ENCODE measurements at regions not wholly inside any gene's neighbourhood (a gene's known extent, or its start where the extent isn't known, plus 50 kb on each side); places are given as distances from the start of the nearest gene placed in this dataset.

DNA sequence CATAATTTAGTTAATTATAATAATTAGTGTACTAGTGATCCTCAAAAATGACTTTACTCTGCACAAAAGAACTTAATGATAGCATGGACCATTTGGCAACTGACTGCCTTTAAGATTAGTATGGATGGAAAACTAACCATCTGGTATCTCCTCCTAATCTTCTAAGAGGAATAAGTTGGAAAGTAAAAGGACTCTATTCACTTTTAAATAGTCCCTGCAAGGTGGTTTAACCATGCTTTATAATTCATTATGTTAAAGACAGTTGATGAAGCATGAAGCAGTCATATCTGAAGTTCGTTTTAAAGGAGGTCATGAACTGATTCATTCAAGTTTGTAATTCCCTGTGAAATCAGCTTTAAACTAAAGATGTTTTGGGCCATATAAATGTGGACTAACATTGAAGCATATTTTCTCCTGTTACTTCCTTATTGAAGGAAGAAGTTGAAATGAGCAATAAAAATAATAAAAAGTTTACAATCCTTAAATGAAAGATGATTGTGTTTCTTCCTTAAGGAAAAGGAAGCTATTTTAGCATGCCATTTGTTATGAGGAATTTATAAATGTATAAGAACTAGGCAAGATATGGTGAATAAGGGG is 446.0 kb downstream of the XIRP2 start:
- TF ChIP-seq, protein P1, sequence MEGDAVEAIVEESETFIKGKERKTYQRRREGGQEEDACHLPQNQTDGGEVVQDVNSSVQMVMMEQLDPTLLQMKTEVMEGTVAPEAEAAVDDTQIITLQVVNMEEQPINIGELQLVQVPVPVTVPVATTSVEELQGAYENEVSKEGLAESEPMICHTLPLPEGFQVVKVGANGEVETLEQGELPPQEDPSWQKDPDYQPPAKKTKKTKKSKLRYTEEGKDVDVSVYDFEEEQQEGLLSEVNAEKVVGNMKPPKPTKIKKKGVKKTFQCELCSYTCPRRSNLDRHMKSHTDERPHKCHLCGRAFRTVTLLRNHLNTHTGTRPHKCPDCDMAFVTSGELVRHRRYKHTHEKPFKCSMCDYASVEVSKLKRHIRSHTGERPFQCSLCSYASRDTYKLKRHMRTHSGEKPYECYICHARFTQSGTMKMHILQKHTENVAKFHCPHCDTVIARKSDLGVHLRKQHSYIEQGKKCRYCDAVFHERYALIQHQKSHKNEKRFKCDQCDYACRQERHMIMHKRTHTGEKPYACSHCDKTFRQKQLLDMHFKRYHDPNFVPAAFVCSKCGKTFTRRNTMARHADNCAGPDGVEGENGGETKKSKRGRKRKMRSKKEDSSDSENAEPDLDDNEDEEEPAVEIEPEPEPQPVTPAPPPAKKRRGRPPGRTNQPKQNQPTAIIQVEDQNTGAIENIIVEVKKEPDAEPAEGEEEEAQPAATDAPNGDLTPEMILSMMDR (IDR thresholded peaks at IDR 0.05), result no peak
- TF ChIP-seq POLR2A (IDR thresholded peaks at IDR 0.05), result no peak
